ENCODE measurements at regions not wholly inside any gene's neighbourhood (a gene's known extent, or its start where the extent isn't known, plus 50 kb on each side); places are given as distances from the start of the nearest gene placed in this dataset.

GRCh38 chr5:167296066-167296465 lies 995.4 kb upstream of the WWC1 start (continued):
- no peak for TF ChIP-seq MAX (IDR thresholded peaks at IDR 0.05; ENCODE audit: low read depth, low read length)
- TF ChIP-seq HCFC1 (IDR thresholded peaks at IDR 0.05; ENCODE audit: low read length) = no peak
- TF ChIP-seq USF2 (IDR thresholded peaks at IDR 0.05; ENCODE audit: borderline replicate concordance, low read depth, low read length) = no peak
- no peak for TF ChIP-seq ZNF24 (IDR thresholded peaks at IDR 0.05)

GRCh38 chr5:167296661-167297060 lies 994.8 kb upstream of the WWC1 start:
- no peak overlapping the region for H3K4me3 ChIP-seq
- ChIA-PET RAD21 (ENCODE audit: unreplicated experiment) (no interaction called here), CTCF (no interaction called here), SMC1A (ENCODE audit: uncharacterized antibody, unreplicated experiment) (no interaction called here), POLR2A (no interaction called here)
- BruUV-seq (replicated peaks) = no TSS peak
- H3K27me3 ChIP-seq (replicated peaks in 1 of 2; ENCODE audit: control insufficient read depth in 2 of 2, insufficient read depth in 2 of 2, low read length in 1 of 2) = no peaks in the 10 kb centered on the region
- no peak overlapping the region for H3K27ac ChIP-seq (ENCODE audit: control insufficient read depth, insufficient read depth)
- in situ Hi-C loops (cut with MboI) (no loop called here), intact Hi-C loops (cut with micrococcal nuclease; ENCODE audit: unreplicated experiment) (no loop called here)
- no peak for ATAC-seq
- no peaks in the 10 kb centered on the region for H3K79me2 ChIP-seq (ENCODE audit: control insufficient read depth, insufficient read depth, low read length)
- H4K20me1 ChIP-seq (ENCODE audit: control insufficient read depth, insufficient read depth) = no peaks in the 10 kb centered on the region
- H3K36me3 ChIP-seq (ENCODE audit: control insufficient read depth in 2 of 2, insufficient read depth in 2 of 2, low read length in 1 of 2) = no peaks in the 10 kb centered on the region
- no peak for FAIRE-seq
- no peak overlapping the region for H2AFZ ChIP-seq (ENCODE audit: control insufficient read depth, low read depth, low read length)
- no peak overlapping the region for H3K4me2 ChIP-seq (ENCODE audit: control insufficient read depth, insufficient read depth)
- H3K4me1 ChIP-seq (ENCODE audit: control insufficient read depth, insufficient read depth, low read length) = no peaks in the 10 kb centered on the region
- WGBS (ENCODE audit: insufficient coverage, insufficient replicate concordance, low lambda C conversion rate, missing lambda C conversion rate) = 89% methylated on average over 1 of the region's 1 CpG
- H3K9ac ChIP-seq (ENCODE audit: control insufficient read depth, insufficient read depth, low read length) = no peak overlapping the region
- no peaks in the 10 kb centered on the region for H3K9me3 ChIP-seq (replicated peaks; ENCODE audit: control insufficient read depth, insufficient read depth, low read length)
- no peak for DNase-seq (ENCODE audit: low read depth, low spot score)
- TF ChIP-seq BRCA1 (IDR thresholded peaks at IDR 0.05; ENCODE audit: low read depth, low read length) (no peak), CUX1 (IDR thresholded peaks at IDR 0.05; ENCODE audit: insufficient replicate concordance, low read depth, low read length) (no peak), REST (IDR thresholded peaks at IDR 0.05; ENCODE audit: low read depth, low read length) (no peak), TBL1XR1 (IDR thresholded peaks at IDR 0.05; ENCODE audit: low read depth, low read length) (no peak), SKIL (IDR thresholded peaks at IDR 0.05; ENCODE audit: low read depth, poor library complexity, severe bottlenecking) (no peak), MTA2 (IDR thresholded peaks at IDR 0.05; ENCODE audit: low read depth) (no peak), ATF3 (IDR thresholded peaks at IDR 0.05; ENCODE audit: borderline replicate concordance, extremely low read depth, low read depth, low read length) (no peak)

Measured in GM12878 (cell line).